Natural killer cell (primary cell): ENCODE measurements at regions not wholly inside any gene's neighbourhood (a gene's known extent, or its start where the extent isn't known, plus 50 kb on each side); places are given as distances from the start of the nearest gene placed in this dataset.

Experiments
- ATAC-seq, 3 donors: fragments of 150-1000 bp in 2 of 3; fragments of 200-7000 bp in 1 of 3; cut with Tn5 transposase; 1 replicate in 1 of 3; 2 replicates in 2 of 3; pipeline ENCODE4 v1.10.0; 2021; ENCODE audit warnings: mild to moderate bottlenecking in 2 of 3, moderate library complexity in 2 of 3
- DNase-seq, 2 donors: peaks; one replicate each; pipeline versions ENCODE4 v3.0.0 to v3.0.0-alpha.2; 2013 to 2021; ENCODE audit warnings: mixed read lengths in 1 of 2
- H3K27ac ChIP-seq: one replicate; pipeline ENCODE4 v1.5.1; 2013; ENCODE audit warnings: mild to moderate bottlenecking, low read length
- H3K27me3 ChIP-seq: one replicate; pipeline ENCODE4 v1.6.1; 2013; ENCODE audit warnings: low read length; ENCODE audit not compliant: control insufficient read depth, insufficient read depth
- H3K36me3 ChIP-seq: one replicate; pipeline ENCODE4 v1.6.1; 2013; ENCODE audit warnings: low read length; ENCODE audit not compliant: control insufficient read depth, insufficient read depth
- H3K4me1 ChIP-seq: one replicate; pipeline ENCODE4 v1.6.1; 2013; ENCODE audit warnings: low read length; ENCODE audit not compliant: control insufficient read depth, insufficient read depth
- H3K4me3 ChIP-seq: one replicate; pipeline ENCODE4 v1.5.1; 2013; ENCODE audit warnings: low read length
- H3K9me3 ChIP-seq: one replicate; pipeline ENCODE4 v1.6.1; 2013; ENCODE audit warnings: low read length; ENCODE audit not compliant: control insufficient read depth, insufficient read depth
- H3K27ac Mint-ChIP-seq, 2 donors: one replicate each; pipeline ENCODE4 v1.8.0; 2022; ENCODE audit warnings: mild to moderate bottlenecking in 2 of 2, mixed read lengths in 2 of 2, moderate library complexity in 1 of 2
- H3K27me3 Mint-ChIP-seq, 2 donors: one replicate each; pipeline ENCODE4 v1.8.0; 2022; ENCODE audit warnings: low read depth in 2 of 2, mixed read lengths in 2 of 2
- H3K36me3 Mint-ChIP-seq: one replicate; pipeline ENCODE4 v1.8.0; 2022; ENCODE audit warnings: mixed read lengths
- H3K4me1 Mint-ChIP-seq, 2 donors: one replicate each; pipeline ENCODE4 v1.8.0; 2022; ENCODE audit warnings: mixed read lengths in 2 of 2
- H3K4me3 Mint-ChIP-seq: one replicate; pipeline ENCODE4 v1.8.0; 2022; ENCODE audit warnings: mild to moderate bottlenecking, moderate library complexity, mixed read lengths
- H3K9me3 Mint-ChIP-seq, 2 donors: one replicate each; pipeline ENCODE4 v1.8.0; 2022; ENCODE audit warnings: mixed read lengths in 2 of 2
- CTCF ChIP-seq: fragments of 200-600 bp; IDR thresholded peaks from one replicate; pipeline ENCODE4 v1.8.0; 2022; ENCODE audit warnings: antibody characterized with exemption
- WGBS: methylation state at CpG from one replicate; pipeline ENCODE4 v1.1.7; 2013; ENCODE audit warnings: missing lambda C conversion rate; ENCODE audit not compliant: insufficient coverage; 5-methylcytosine and 5-hydroxymethylcytosine counted together
- intact Hi-C: fragments of 100-400 bp; cut with micrococcal nuclease; formaldehyde crosslinking; loops from one replicate; pipeline ENCODE4 v1.14.2; 2022

GRCh38 chr13:79874396-79875360 lies 393.7 kb downstream of the NDFIP2 start:
- Mint-ChIP-seq H3K27me3 (no peaks in the 10 kb centered on the region), H3K4me3 (no peak overlapping the region), H3K36me3 (no peaks in the 10 kb centered on the region), H3K27ac (no peak overlapping the region), H3K9me3 (no peaks in the 10 kb centered on the region), H3K4me1 (no peaks in the 10 kb centered on the region)
- DNase-seq (no peak), ATAC-seq (no peak)
- no peak overlapping the region for H3K4me3 ChIP-seq
- no peak overlapping the region for H3K27ac ChIP-seq
- H3K36me3 ChIP-seq, result no peaks in the 10 kb centered on the region
- no peaks in the 10 kb centered on the region for H3K4me1 ChIP-seq
- TF ChIP-seq CTCF, result no peak
- no peaks in the 10 kb centered on the region for H3K27me3 ChIP-seq
- intact Hi-C loops, result no loop called here
- H3K9me3 ChIP-seq, result no peaks in the 10 kb centered on the region
- 54% methylated on average over 3 of the region's 5 CpGs for WGBS

- Histone ChIP-seq H3K27ac (no peak overlapping the region), H3K27me3 (no peaks in the 10 kb centered on the region), H3K4me3 (no peak overlapping the region), H3K36me3 (no peaks in the 10 kb centered on the region), H3K9me3 (no peaks in the 10 kb centered on the region), H3K4me1 (no peaks in the 10 kb centered on the region)
- intact Hi-C loops, result no loop called here
- no peak for TF ChIP-seq CTCF
- Mint-ChIP-seq H3K4me3 (no peak overlapping the region), H3K4me1 (no peaks in the 10 kb centered on the region), H3K9me3 (no peaks in the 10 kb centered on the region), H3K27me3 (no peaks in the 10 kb centered on the region), H3K27ac (no peak overlapping the region), H3K36me3 (no peaks in the 10 kb centered on the region)
- DNase-seq, result no peak
- no peak for ATAC-seq
Observed at GRCh38 chr13:79871594-79871993, 390.6 kb downstream of the NDFIP2 start.

- no peak overlapping the region for H3K4me3 ChIP-seq
- intact Hi-C loops, result no loop called here
- H3K27me3 ChIP-seq, result no peaks in the 10 kb centered on the region
- no peaks in the 10 kb centered on the region for H3K9me3 Mint-ChIP-seq
- TF ChIP-seq CTCF, result no peak
- no peaks in the 10 kb centered on the region for H3K27me3 Mint-ChIP-seq
- no peak overlapping the region for H3K27ac Mint-ChIP-seq
- no peak overlapping the region for H3K27ac ChIP-seq
- ATAC-seq, result no peak
- no peaks in the 10 kb centered on the region for H3K36me3 ChIP-seq
- no peak for DNase-seq
- no peaks in the 10 kb centered on the region for H3K9me3 ChIP-seq
- 95% methylated on average over 2 of the region's 2 CpGs for WGBS
- H3K4me1 Mint-ChIP-seq, result no peaks in the 10 kb centered on the region
- no peaks in the 10 kb centered on the region for H3K4me1 ChIP-seq
- no peak overlapping the region for H3K4me3 Mint-ChIP-seq
- no peaks in the 10 kb centered on the region for H3K36me3 Mint-ChIP-seq
Observed at GRCh38 chr13:79870766-79871165, 389.8 kb downstream of the NDFIP2 start.

- Mint-ChIP-seq H3K4me1 (no peaks in the 10 kb centered on the region), H3K36me3 (no peaks in the 10 kb centered on the region), H3K4me3 (no peak overlapping the region), H3K9me3 (no peaks in the 10 kb centered on the region), H3K27ac (no peak overlapping the region), H3K27me3 (no peaks in the 10 kb centered on the region)
- DNase-seq, result no peak
- no peaks in the 10 kb centered on the region for H3K27me3 ChIP-seq
- TF ChIP-seq CTCF, result no peak
- no peak overlapping the region for H3K27ac ChIP-seq
- H3K4me3 ChIP-seq, result no peak overlapping the region
- intact Hi-C loops, result no loop called here
- no peaks in the 10 kb centered on the region for H3K9me3 ChIP-seq
- H3K4me1 ChIP-seq, result no peaks in the 10 kb centered on the region
- ATAC-seq, result no peak
- no peaks in the 10 kb centered on the region for H3K36me3 ChIP-seq
Observed at GRCh38 chr13:79870123-79870522, 389.2 kb downstream of the NDFIP2 start.
